ENCODE measurements at regions not wholly inside any gene's neighbourhood (a gene's known extent, or its start where the extent isn't known, plus 50 kb on each side); places are given as distances from the start of the nearest gene placed in this dataset.
A peak's percentile ranks its signal among the peaks of the same experiment; 100 is the strongest.

DNA sequence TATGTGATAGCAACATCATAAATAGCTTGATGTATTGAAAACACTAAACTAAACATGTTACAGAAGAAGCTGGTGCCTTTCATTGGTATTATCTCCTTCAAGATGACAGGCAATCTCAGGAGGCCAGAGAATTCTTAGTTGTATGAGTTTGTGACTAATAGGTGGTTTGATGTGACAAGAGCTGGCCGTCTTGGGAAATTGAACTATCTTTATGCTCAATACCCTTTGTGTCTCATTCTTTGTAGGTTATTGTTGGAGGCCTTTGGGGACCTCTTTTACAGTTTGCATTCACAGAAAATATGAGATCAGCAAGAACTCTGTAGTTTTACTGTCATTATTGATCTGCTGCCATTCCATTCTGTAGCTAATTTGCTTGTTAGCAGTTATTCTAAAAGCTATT, 659.2 kb upstream of the PITX2 start:
- no peaks in the 10 kb centered on the region for H4K20me1 ChIP-seq (ENCODE audit: insufficient read depth)
- H3K4me3 ChIP-seq (IDR thresholded peaks at IDR 0.05; ENCODE audit: insufficient read depth, low read depth, low read length) = no peak overlapping the region
- H3K9ac ChIP-seq = no peak overlapping the region
- H3K4me1 ChIP-seq (ENCODE audit: low read depth, poor library complexity, severe bottlenecking) = no peaks in the 10 kb centered on the region
- no peak overlapping the region for H2AFZ ChIP-seq (ENCODE audit: low read depth)
- H3K79me2 ChIP-seq (ENCODE audit: insufficient read depth, low read depth) = no peaks in the 10 kb centered on the region
- no peak overlapping the region for H3K27ac ChIP-seq
- H3K27me3 ChIP-seq (ENCODE audit: insufficient read depth, low read depth) = no peaks in the 10 kb centered on the region
- H3K4me2 ChIP-seq = no peak overlapping the region
- no peak for TF ChIP-seq CTCF (conservative IDR thresholded peaks at IDR 0.05; ENCODE audit: low read depth, low read length)
- no peaks in the 10 kb centered on the region for H3K36me3 ChIP-seq (ENCODE audit: insufficient read depth)

- H3K9ac ChIP-seq = no peak overlapping the region
- no peaks in the 10 kb centered on the region for H3K27me3 ChIP-seq (ENCODE audit: insufficient read depth, low read depth)
- no peak overlapping the region for H3K27ac ChIP-seq
- H3K79me2 ChIP-seq (ENCODE audit: insufficient read depth, low read depth) = no peaks in the 10 kb centered on the region
- no peaks in the 10 kb centered on the region for H4K20me1 ChIP-seq (ENCODE audit: insufficient read depth)
- no peaks in the 10 kb centered on the region for H3K4me1 ChIP-seq (ENCODE audit: low read depth, poor library complexity, severe bottlenecking)
- no peak overlapping the region for H3K4me3 ChIP-seq (IDR thresholded peaks at IDR 0.05; ENCODE audit: insufficient read depth, low read depth, low read length)
- no peak overlapping the region for H3K4me2 ChIP-seq
- peak; percentile 97 for TF ChIP-seq CTCF (conservative IDR thresholded peaks at IDR 0.05; ENCODE audit: low read depth, low read length)
- no peak overlapping the region for H2AFZ ChIP-seq (ENCODE audit: low read depth)
- no peaks in the 10 kb centered on the region for H3K36me3 ChIP-seq (ENCODE audit: insufficient read depth)
Observed at GRCh38 chr4:111283066-111283677, 660.3 kb upstream of the PITX2 start.

- Histone ChIP-seq H3K4me3 (IDR thresholded peaks at IDR 0.05; ENCODE audit: insufficient read depth, low read depth, low read length) (no peak overlapping the region), H4K20me1 (ENCODE audit: insufficient read depth) (no peaks in the 10 kb centered on the region), H3K27me3 (ENCODE audit: insufficient read depth, low read depth) (no peaks in the 10 kb centered on the region), H3K4me1 (ENCODE audit: low read depth, poor library complexity, severe bottlenecking) (no peaks in the 10 kb centered on the region), H2AFZ (ENCODE audit: low read depth) (no peak overlapping the region), H3K79me2 (ENCODE audit: insufficient read depth, low read depth) (no peaks in the 10 kb centered on the region), H3K36me3 (ENCODE audit: insufficient read depth) (no peaks in the 10 kb centered on the region), H3K4me2 (no peak overlapping the region), H3K9ac (no peak overlapping the region), H3K27ac (no peak overlapping the region)
- TF ChIP-seq CTCF (conservative IDR thresholded peaks at IDR 0.05; ENCODE audit: low read depth, low read length) = no peak
Observed at GRCh38 chr4:111296466-111296865, 673.6 kb upstream of the PITX2 start.

- Histone ChIP-seq H3K4me1 (ENCODE audit: low read depth, poor library complexity, severe bottlenecking) (no peaks in the 10 kb centered on the region), H3K4me3 (IDR thresholded peaks at IDR 0.05; ENCODE audit: insufficient read depth, low read depth, low read length) (no peak overlapping the region), H2AFZ (ENCODE audit: low read depth) (no peak overlapping the region), H3K9ac (no peak overlapping the region), H3K27ac (no peak overlapping the region), H3K36me3 (ENCODE audit: insufficient read depth) (no peaks in the 10 kb centered on the region), H3K4me2 (no peak overlapping the region), H3K27me3 (ENCODE audit: insufficient read depth, low read depth) (no peaks in the 10 kb centered on the region), H4K20me1 (ENCODE audit: insufficient read depth) (no peaks in the 10 kb centered on the region), H3K79me2 (ENCODE audit: insufficient read depth, low read depth) (no peaks in the 10 kb centered on the region)
- no peak for TF ChIP-seq CTCF (conservative IDR thresholded peaks at IDR 0.05; ENCODE audit: low read depth, low read length)
Observed at GRCh38 chr4:111303806-111304205, 680.9 kb upstream of the PITX2 start.
